Pons (tissue), 1 donor: ENCODE measurements at regions not wholly inside any gene's neighbourhood (a gene's known extent, or its start where the extent isn't known, plus 50 kb on each side); places are given as distances from the start of the nearest gene placed in this dataset.
"Not testable (repeated sequence)": the region's sequence is repeated elsewhere in the genome, so short reads cannot be mapped to it uniquely, and the experiment has no call there.

Source experiments
- DNase-seq: peaks from one replicate; pipeline ENCODE4 v3.0.0-alpha.2; 2016; ENCODE audit warnings: low spot score

DNA sequence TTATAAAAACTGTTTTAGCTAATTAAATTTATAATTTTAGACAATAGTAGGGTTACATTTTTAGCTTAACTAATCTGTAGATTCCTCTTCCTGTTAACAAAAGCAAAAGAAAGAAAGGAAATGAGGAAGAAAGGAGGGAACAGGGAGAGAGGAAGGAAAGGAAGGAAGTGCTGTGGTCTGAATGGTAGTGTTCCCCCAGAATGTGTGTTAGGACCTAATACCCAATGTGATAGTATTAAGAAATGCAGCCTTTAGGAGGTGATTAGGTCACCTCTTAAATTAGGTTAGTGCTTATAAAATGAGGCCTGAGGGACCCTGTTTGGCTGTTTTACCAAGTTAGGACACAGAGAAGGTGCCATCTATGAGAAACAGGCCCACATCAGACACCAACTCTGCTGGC, 136.9 kb upstream of the SAMSN1 start:
- DNase-seq, result peak; percentile 20

DNA sequence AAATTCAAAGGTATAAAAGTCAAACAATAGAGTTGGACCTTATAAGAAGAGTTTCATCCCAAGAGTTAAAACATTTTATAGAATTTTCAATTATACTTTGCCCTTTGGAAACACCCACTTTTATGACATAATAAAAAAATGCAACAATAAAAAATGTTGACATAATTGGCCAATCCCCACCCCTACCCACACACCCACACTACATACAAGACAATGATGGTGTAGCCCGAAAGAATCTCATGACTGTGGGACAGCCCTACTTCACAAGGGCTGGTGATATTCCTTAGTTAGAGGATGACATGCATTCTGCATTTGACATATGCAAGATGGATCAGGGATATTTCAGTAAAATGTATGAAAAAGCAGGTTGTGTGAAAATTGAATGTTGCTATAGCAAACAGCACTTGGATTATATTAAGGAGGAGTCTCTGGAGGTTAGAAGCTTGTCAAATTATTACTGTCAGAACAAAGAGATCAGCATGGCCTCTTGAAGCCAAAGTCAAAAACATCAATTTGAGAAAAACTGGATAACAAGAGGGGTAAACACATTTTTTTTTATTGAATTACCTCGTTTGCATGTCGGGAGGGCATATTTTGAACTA, 133.0 kb upstream of the SAMSN1 start:
- no peak for DNase-seq

GRCh38 chr21:14677639-14678179, 131.6 kb upstream of the SAMSN1 start:
- DNase-seq, result peak; percentile 40

GRCh38 chr21:14677013-14677412, 130.9 kb upstream of the SAMSN1 start:
- DNase-seq, result no peak

DNA sequence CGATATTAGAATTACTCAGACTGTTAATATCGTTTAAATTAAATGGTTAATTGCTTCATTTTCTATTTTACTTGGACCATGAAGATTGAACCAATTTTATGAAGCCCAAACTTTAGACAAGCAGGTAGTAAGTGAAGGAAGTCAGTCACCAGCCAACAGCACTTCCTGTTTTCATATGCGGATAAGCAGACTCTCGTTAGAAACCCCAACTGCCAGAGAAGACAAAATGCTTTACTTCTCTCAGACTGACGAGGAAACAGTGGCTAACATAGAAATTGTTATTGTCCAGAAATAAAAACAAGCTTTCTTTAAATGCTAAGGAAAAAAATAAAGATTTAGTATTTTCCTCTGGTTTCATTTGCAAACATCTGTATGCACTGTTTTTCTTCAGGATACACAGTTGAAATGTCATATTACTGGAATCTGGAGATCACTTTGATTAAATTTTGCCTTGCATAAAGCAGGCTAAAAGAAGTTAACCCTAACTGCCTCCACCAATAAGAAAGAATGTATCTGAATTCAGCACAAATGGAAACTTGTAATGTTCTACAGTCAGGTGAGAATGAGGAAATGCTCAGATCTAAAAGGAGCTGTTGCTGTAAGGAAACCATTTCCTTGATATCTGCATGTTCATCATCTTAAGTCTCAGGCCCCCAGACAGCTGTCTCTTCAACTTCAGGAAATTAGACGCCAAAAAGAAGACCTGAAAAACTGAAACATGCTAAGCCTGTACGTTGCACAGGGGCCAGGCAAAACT, 129.8 kb upstream of the SAMSN1 start:
- peak; percentile 62 for DNase-seq

GRCh38 chr21:14673649-14674048, 127.5 kb upstream of the SAMSN1 start:
- no peak for DNase-seq

- no peak for DNase-seq
Observed at GRCh38 chr21:14672466-14672865, 126.4 kb upstream of the SAMSN1 start.

DNA sequence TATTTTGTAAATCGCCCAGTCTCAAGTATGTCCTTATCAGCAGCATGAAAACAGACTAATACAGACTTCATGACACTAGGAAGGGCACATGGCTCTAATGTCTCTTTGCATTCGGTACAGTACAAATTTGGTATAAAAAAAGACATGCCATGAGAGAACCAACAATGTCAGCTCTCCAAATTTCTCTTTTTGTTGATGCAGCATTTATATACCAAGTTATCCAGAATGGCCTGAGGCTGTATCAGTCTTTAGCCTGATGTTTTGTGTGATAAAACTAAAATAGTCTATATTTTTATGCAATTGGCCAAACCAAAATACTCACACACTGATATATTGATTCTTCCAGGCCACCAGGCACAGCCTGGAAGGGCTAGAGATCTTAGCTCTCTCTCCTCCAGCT, 124.3 kb upstream of the SAMSN1 start:
- no peak for DNase-seq

DNA sequence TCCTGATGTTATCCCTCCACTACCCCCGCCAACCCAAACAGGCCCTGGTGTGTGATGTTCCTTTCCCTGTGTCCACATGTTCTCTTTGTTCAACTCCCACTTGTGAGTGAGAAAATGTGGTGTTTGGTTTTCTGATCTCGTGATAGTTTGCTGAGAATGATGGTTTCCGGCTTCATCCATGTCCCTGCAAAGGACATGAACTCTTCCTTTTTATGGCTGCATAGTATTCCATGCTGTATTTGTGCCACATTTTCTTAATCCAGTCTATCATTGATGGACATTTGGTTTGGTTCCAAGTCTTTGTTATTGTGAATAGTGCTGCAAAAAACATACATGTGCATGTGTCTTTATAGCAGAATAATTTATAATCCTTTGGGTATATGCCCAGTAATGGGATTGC, 123.0 kb upstream of the SAMSN1 start:
- not testable (repeated sequence) for DNase-seq

DNA sequence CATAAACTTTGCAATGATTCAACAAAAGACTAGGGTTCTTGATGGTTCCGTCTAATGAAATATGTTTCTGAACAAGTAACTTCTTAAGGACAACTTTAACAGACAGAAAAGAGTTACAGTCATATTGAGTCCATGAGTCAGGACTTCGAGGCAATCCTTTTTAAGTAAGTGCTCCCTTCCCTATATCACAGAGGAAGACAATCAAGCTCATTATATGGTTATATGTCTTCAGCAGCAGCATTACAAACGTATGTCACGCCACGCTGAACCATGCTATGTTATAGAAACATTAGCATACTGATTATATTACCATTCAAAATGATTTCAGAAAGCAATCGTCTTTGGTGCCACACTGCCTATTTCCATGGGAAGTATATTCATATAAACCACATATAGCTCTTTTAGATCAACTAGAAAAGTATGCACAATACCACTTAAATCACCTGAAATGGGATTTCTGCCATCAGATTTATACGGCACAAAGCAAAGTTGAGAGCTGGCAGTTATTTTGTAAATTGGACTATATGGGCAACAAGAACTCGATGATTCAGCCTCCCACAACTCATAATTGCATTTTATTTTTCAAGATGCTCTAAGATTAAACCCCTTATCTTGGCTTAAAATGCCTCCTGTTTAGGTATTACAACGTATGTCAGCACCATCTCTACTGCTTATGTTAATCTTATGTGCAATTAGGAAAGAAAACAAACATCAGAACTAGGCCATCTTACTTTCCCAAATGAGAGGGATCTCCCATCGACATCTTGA, 111.3 kb upstream of the SAMSN1 start:
- DNase-seq, result no peak

GRCh38 chr21:14646893-14647292, 100.8 kb upstream of the SAMSN1 start:
- DNase-seq, result no peak

GRCh38 chr21:14645702-14646101, 99.6 kb upstream of the SAMSN1 start:
- no peak for DNase-seq

DNA sequence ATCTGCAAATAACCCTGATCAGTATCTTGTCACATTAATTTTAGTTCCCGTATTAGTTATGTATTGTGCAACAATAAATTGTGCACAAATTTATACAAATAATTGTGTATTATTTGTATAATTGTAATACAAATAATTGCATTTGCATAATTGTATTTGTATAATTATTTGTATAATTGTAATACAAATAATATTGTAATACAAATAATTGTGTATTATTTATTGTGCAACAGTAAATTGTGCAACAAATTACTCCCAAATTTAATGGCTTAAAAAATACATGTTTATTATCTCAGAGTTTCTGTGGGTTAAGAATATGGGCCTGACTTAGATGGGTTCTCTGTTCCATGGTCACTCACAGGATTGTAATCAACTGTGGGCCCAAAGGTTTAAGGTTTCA, 86.2 kb upstream of the SAMSN1 start:
- no peak for DNase-seq

DNA sequence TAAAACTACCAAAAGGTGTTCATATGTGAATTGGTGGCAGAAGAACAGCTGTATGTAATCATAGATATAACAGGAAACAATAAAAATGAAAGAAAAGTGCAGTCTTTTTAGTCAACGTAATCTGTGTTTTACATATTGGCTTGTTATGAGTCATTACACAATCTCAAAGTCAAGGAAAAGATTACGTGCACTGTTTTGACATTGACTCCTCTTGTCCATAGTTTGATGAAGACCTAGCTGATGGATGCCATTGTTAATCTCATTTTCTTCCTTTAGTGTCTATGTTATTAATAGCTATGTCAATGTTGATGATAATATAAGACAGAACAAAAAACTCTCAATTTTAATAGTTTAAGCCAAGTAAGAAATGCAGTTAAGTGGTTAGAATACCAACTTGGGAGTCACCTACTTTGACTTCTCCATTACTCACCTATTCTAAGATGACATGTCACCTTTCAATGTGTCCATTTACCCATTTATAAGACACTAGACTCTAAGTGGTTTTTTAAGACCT, 84.5 kb upstream of the SAMSN1 start:
- no peak for DNase-seq

DNA sequence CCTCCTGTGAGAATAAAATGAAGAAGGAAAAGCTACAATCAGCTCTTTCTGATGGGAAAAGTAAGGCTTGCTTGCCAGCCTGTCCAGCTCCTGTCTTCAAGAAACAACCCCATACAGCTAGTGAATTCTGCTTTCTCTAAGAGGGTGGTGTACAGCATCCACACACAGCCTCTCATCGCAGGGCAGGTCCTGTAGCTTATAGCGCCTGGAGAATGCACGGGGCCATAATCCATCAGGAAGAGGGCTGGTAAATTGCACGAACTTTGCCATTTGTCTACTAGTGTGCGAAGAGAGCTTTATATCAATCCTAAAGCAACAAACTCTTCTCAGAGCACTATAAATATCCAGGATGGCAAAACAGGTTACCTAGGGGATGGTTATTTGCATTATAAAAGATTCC, 83.3 kb upstream of the SAMSN1 start:
- no peak for DNase-seq

GRCh38 chr21:14623079-14623478, 77.0 kb upstream of the SAMSN1 start:
- DNase-seq, result not testable (repeated sequence)

DNA sequence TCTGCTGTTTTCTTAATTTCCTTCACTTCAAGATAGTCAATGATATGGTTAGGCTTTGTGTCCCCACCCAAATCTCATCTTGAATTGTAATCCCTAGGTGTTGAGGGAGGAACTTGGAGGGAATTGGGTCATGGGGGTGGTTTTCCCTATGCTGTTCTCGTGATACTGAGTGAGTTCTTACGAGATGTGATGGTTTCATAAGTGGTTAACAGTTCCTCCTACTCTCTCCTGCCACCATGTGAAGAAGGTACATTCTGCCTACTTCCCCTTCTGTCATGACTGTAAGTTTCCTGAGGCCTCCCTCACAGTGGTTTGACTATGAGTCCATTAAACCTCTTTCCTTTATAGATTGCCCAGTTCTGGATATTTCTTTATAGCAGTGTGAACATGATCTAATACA, 74.0 kb upstream of the SAMSN1 start:
- no peak for DNase-seq

- no peak for DNase-seq
Observed at GRCh38 chr21:14617871-14618270, 71.8 kb upstream of the SAMSN1 start.

DNA sequence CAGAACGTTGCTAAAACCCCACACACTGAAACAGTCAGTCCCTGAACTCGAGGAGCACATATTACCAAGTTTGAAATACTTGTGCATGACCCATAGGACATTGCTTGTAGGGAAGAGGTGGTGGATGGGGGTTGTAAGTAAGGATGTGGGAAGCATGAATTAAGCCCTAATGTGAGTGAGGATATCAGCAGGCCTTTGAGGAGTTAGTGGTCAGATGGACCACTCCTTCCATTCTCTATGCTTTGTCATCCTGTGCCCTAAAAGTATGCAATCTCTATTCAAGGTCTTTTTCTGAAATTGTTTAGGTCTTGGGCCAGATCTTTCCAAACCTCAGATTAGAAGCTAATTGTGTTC, 70.9 kb upstream of the SAMSN1 start:
- no peak for DNase-seq

GRCh38 chr21:14616380-14617039, 70.4 kb upstream of the SAMSN1 start:
- DNase-seq, result no peak

- DNase-seq, result no peak
Observed at GRCh38 chr21:14615359-14615974, 69.4 kb upstream of the SAMSN1 start.

DNA sequence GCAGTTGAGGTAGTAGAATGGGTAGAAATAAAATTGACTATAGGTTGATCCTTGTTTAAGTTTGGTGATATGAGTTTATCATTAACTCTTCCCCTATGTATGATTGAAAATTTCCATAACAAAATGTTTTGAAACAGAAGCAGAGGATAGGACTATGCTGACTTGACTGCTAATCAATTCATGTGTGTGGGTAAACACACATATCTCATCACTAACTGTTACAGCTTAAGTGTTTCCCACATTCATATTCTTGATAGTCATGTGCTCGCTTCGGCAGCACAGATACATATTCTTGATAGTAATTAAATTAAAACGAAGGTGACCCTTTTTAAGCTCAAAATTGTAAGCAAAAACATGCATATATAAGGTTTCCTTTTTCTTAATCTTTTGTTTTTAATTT, 68.2 kb upstream of the SAMSN1 start:
- no peak for DNase-seq
